IMR-90 (cell line): ENCODE measurements at regions not wholly inside any gene's neighbourhood (a gene's known extent, or its start where the extent isn't known, plus 50 kb on each side); places are given as distances from the start of the nearest gene placed in this dataset.

Source experiments
- BHLHE40 ChIP-seq: fragments of 150-350 bp; IDR thresholded peaks from 2 replicates; pipeline ENCODE4 v1.6.1; 2016; ENCODE audit warnings: mild to moderate bottlenecking, low read depth, low read length
- RAD21 ChIP-seq: IDR thresholded peaks from 2 replicates; pipeline ENCODE4 v1.6.1; 2012; ENCODE audit warnings: low read length, improper control_type of control experiment
- TF ChIP-seq, protein P1 (sequence below): conservative IDR thresholded peaks from 2 replicates; pipeline ENCODE4 v1.5.1; 2012; ENCODE audit warnings: mild to moderate bottlenecking, low read depth, low read length, improper control_type of control experiment

DNA sequence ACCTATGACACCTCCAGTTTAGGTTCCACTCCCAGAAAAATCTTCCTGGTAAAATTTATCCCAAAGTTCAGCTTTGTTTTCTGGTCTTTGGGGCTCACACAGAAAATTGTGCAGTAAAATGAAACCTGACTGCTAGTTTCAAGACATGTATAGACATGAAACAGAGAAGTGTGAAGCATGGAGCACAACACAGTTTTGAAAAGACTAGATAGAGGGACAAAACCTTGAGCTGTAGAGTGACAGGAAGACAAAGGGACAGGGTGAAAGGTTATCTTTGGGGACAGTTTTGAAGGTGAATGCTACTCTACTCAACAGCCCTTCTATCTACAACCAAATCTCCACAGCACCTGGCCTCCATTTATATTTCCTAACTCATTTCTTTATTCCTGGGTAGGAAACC, 352.6 kb downstream of the RBM43 start:
- TF ChIP-seq, protein P1, sequence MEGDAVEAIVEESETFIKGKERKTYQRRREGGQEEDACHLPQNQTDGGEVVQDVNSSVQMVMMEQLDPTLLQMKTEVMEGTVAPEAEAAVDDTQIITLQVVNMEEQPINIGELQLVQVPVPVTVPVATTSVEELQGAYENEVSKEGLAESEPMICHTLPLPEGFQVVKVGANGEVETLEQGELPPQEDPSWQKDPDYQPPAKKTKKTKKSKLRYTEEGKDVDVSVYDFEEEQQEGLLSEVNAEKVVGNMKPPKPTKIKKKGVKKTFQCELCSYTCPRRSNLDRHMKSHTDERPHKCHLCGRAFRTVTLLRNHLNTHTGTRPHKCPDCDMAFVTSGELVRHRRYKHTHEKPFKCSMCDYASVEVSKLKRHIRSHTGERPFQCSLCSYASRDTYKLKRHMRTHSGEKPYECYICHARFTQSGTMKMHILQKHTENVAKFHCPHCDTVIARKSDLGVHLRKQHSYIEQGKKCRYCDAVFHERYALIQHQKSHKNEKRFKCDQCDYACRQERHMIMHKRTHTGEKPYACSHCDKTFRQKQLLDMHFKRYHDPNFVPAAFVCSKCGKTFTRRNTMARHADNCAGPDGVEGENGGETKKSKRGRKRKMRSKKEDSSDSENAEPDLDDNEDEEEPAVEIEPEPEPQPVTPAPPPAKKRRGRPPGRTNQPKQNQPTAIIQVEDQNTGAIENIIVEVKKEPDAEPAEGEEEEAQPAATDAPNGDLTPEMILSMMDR = no peak
- TF ChIP-seq RAD21 (no peak), BHLHE40 (no peak)
